A549 (cell line): ENCODE measurements at regions not wholly inside any gene's neighbourhood (a gene's known extent, or its start where the extent isn't known, plus 50 kb on each side); places are given as distances from the start of the nearest gene placed in this dataset.

Experiments used
- ATAC-seq, 2 experiments: fragments of 200-7000 bp in 1 of 2; fragments of >200 bp in 1 of 2; cut with Nextera tagmentation in 1 of 2; cut with Tn5 transposase in 1 of 2; 3 replicates each; pipeline versions ENCODE4 v1.8.0 to v1.9.1; 2018 to 2020; ENCODE audit warnings: mild to moderate bottlenecking in 1 of 2, moderate library complexity in 1 of 2
- CTCF ChIA-PET: fragments of 300-600 bp; sonication (Branson Sonifier 250); formaldehyde crosslinking; extraction: SDS; loops from one replicate; lab custom pipeline; 2021; ENCODE audit warnings: antibody characterized with exemption, inconsistent platforms; lab: Yijun Ruan, JAX
- POLR2A ChIA-PET: fragments of 350-600 bp; formaldehyde crosslinking; extraction: SDS; loops from one replicate; lab custom pipeline; 2021; ENCODE audit warnings: antibody characterized with exemption, inconsistent platforms; lab: Yijun Ruan, JAX
- DNase-seq, 2 experiments: peaks; one replicate each; pipeline versions ENCODE4 v3.0.0 to v3.0.0-alpha.2; 2011 to 2016; ENCODE audit warnings: low read depth in 1 of 2, low spot score in 1 of 2
- FAIRE-seq: peaks from 2 replicates; lab custom pipeline; 2011; peaks lifted over from hg19 to GRCh38; lab: Jason Lieb, UNC
- H3K27ac ChIP-seq, 2 experiments: fragments of >200 bp; sonication (Bioruptor Twin); formaldehyde crosslinking; 3 replicates each; pipeline ENCODE4 v1.5.1; 2016 to 2017
- H3K4me1 ChIP-seq: fragments of >200 bp; sonication (Bioruptor Twin); formaldehyde crosslinking; 3 replicates; pipeline ENCODE4 v1.6.1; 2016
- H3K4me2 ChIP-seq: fragments of >200 bp; sonication (Bioruptor Twin); formaldehyde crosslinking; 3 replicates; pipeline ENCODE4 v1.6.1; 2016
- H3K4me3 ChIP-seq: fragments of >200 bp; sonication (Bioruptor Twin); formaldehyde crosslinking; 3 replicates; pipeline ENCODE4 v1.5.1; 2016
- H3K9me3 ChIP-seq: fragments of >200 bp; sonication (Bioruptor Twin); formaldehyde crosslinking; 3 replicates; pipeline ENCODE4 v1.6.1; 2016
- ATOH8 ChIP-seq: fragments of 250-450 bp; sonication (Bioruptor Pico); IDR thresholded peaks from 2 replicates; pipeline ENCODE4 v1.5.0; 2020; ENCODE audit warnings: low read depth, mild to moderate bottlenecking, moderate library complexity
- BHLHE40 ChIP-seq: IDR thresholded peaks from 2 replicates; pipeline ENCODE4 v1.6.1; 2012; ENCODE audit warnings: low read depth, low read length, inconsistent platforms
- CBX2 ChIP-seq: fragments of 200-600 bp; sonication (generic); IDR thresholded peaks from 2 replicates; pipeline ENCODE4 v1.6.1; 2016; ENCODE audit warnings: low read depth, mild to moderate bottlenecking, borderline replicate concordance
- CEBPB ChIP-seq, 2 experiments: fragments of >200 bp in 1 of 2; sonication (Bioruptor Twin) in 1 of 2; formaldehyde crosslinking in 1 of 2; IDR thresholded peaks; 2 replicates each; pipeline ENCODE4 v1.6.1; 2012 to 2016
- CHD2 ChIP-seq: fragments of 150-350 bp; IDR thresholded peaks from 2 replicates; pipeline ENCODE4 v1.6.1; 2014; ENCODE audit warnings: low read length; ENCODE audit not compliant: partially characterized antibody
- CHD4 ChIP-seq: fragments of 200-600 bp; sonication (generic); IDR thresholded peaks from 2 replicates; pipeline ENCODE4 v1.6.1; 2016; ENCODE audit warnings: antibody characterized with exemption, mild to moderate bottlenecking, borderline replicate concordance
- CTCF ChIP-seq: fragments of >200 bp; sonication (Bioruptor Twin); formaldehyde crosslinking; IDR thresholded peaks from 3 replicates; pipeline ENCODE4 v1.5.1; 2016
- EHF ChIP-seq: fragments of 250-450 bp; sonication (Bioruptor Pico); IDR thresholded peaks from 2 replicates; pipeline ENCODE4 v1.5.0; 2020; ENCODE audit warnings: mild to moderate bottlenecking
- ELK1 ChIP-seq: fragments of 150-350 bp; IDR thresholded peaks from 2 replicates; pipeline ENCODE4 v1.6.1; 2014; ENCODE audit warnings: low read depth, mild to moderate bottlenecking, low read length
- FOSB ChIP-seq: fragments of 250-450 bp; sonication (Bioruptor Pico); IDR thresholded peaks from 2 replicates; pipeline ENCODE4 v1.5.0; 2020; ENCODE audit warnings: mild to moderate bottlenecking, moderate library complexity
- HDAC2 ChIP-seq: fragments of 200-600 bp; sonication (generic); IDR thresholded peaks from 2 replicates; pipeline ENCODE4 v1.6.1; 2016
- HES2 ChIP-seq: fragments of >200 bp; sonication (Bioruptor Twin); formaldehyde crosslinking; IDR thresholded peaks from 2 replicates; pipeline ENCODE4 v1.6.1; 2016
- HOXA7 ChIP-seq: fragments of 250-450 bp; sonication (Bioruptor Pico); IDR thresholded peaks from 2 replicates; pipeline ENCODE4 v1.5.0; 2020; ENCODE audit warnings: mild to moderate bottlenecking, moderate library complexity
- HOXB5 ChIP-seq: fragments of 250-450 bp; sonication (Bioruptor Pico); IDR thresholded peaks from 2 replicates; pipeline ENCODE4 v1.5.0; 2020; ENCODE audit warnings: mild to moderate bottlenecking, moderate library complexity
- JUN ChIP-seq, 2 experiments: fragments of >200 bp; sonication (Bioruptor Twin); formaldehyde crosslinking; IDR thresholded peaks; 2 replicates in 1 of 2; 3 replicates in 1 of 2; pipeline ENCODE4 v1.6.1; 2016 to 2017
- KDM1A ChIP-seq: fragments of 200-600 bp; sonication (generic); IDR thresholded peaks from 2 replicates; pipeline ENCODE4 v1.6.1; 2016; ENCODE audit warnings: low read depth, mild to moderate bottlenecking
- MAFK ChIP-seq: fragments of 450-650 bp; IDR thresholded peaks from 2 replicates; pipeline ENCODE4 v1.6.1; 2014; ENCODE audit not compliant: partially characterized antibody
- NR3C1 ChIP-seq: fragments of >200 bp; sonication (Bioruptor Twin); formaldehyde crosslinking; IDR thresholded peaks from 3 replicates; pipeline ENCODE4 v1.6.1; 2017
- RAD21 ChIP-seq, 2 experiments: fragments of >200 bp in 1 of 2; sonication (Bioruptor Twin) in 1 of 2; formaldehyde crosslinking in 1 of 2; IDR thresholded peaks in 1 of 2; conservative IDR thresholded peaks in 1 of 2; 2 replicates in 1 of 2; 3 replicates in 1 of 2; pipeline ENCODE4 v1.6.1; 2012 to 2018; ENCODE audit warnings: inconsistent platforms in 1 of 2
- REST ChIP-seq: fragments of 200-600 bp; sonication (generic); IDR thresholded peaks from 2 replicates; pipeline ENCODE4 v1.6.1; 2016; ENCODE audit warnings: antibody characterized with exemption, mild to moderate bottlenecking, moderate library complexity
- SMC3 ChIP-seq: fragments of >200 bp; sonication (Bioruptor Twin); formaldehyde crosslinking; IDR thresholded peaks from 3 replicates; pipeline ENCODE4 v1.6.1; 2018; ENCODE audit warnings: inconsistent platforms
- SREBF2 ChIP-seq: fragments of 450-650 bp; IDR thresholded peaks from 2 replicates; pipeline ENCODE4 v1.6.1; 2014; ENCODE audit warnings: mild to moderate bottlenecking, moderate library complexity
- ZC3H11A ChIP-seq: fragments of 450-650 bp; IDR thresholded peaks from 2 replicates; pipeline ENCODE4 v1.6.1; 2014; ENCODE audit warnings: antibody characterized with exemption, mild to moderate bottlenecking
- ZNF302 ChIP-seq: fragments of 250-450 bp; sonication (Bioruptor Pico); IDR thresholded peaks from 2 replicates; pipeline ENCODE4 v1.9.0; 2021; ENCODE audit warnings: inconsistent platforms, mild to moderate bottlenecking, moderate library complexity
- ZSCAN20 ChIP-seq: fragments of 250-450 bp; sonication (Bioruptor Pico); IDR thresholded peaks from 2 replicates; pipeline ENCODE4 v1.8.0; 2022; ENCODE audit warnings: mild to moderate bottlenecking, moderate library complexity
- WGBS: methylation state at CpG from one replicate; pipeline ENCODE4 v1.1.6; 2017; ENCODE audit errors: missing lambda C conversion rate; 5-methylcytosine and 5-hydroxymethylcytosine counted together

- no peak for TF ChIP-seq ZC3H11A
Observed at GRCh38 chr4:14924076-14924811, 78.0 kb upstream of the CPEB2 start (continued).

- Histone ChIP-seq H3K4me3 (no peak overlapping the region), H3K4me2 (no peak overlapping the region), H3K27ac (no peak overlapping the region), H3K9me3 (no peaks in the 10 kb centered on the region), H3K4me1 (no peaks in the 10 kb centered on the region)
- WGBS, result 53% methylated on average over 2 of the region's 3 CpGs
- ChIA-PET POLR2A (no interaction called here), CTCF (interaction anchor here (0.5 kb wide), 1 partner anchor 241 kb away, joined by 3 read pairs; no protein-coding TSS in a partner anchor)
- ATAC-seq (no peak), FAIRE-seq (no peak), DNase-seq (no peak)
- TF ChIP-seq ELK1, result no peak
- TF ChIP-seq FOSB (CRISPR knock-in tag), result no peak
- no peak for TF ChIP-seq SMC3
- no peak for TF ChIP-seq SREBF2
- TF ChIP-seq MAFK, result no peak
- TF ChIP-seq CEBPB (IDR thresholded peaks at IDR 0.05), result no peak
- no peak for TF ChIP-seq KDM1A
- no peak for TF ChIP-seq HOXB5 (CRISPR knock-in tag)
- no peak for TF ChIP-seq ZNF302
- TF ChIP-seq CTCF, result no peak
- no peak for TF ChIP-seq ZSCAN20 (CRISPR knock-in tag)
- TF ChIP-seq RAD21 (conservative IDR thresholded peaks at IDR 0.05 in 1 of 2, IDR thresholded peaks at IDR 0.05 in 1 of 2), result no peak
- no peak for TF ChIP-seq HDAC2
- TF ChIP-seq BHLHE40, result no peak
Observed at GRCh38 chr4:14924812-14925344, 77.4 kb upstream of the CPEB2 start.

- FAIRE-seq (no peak), ATAC-seq (no peak), DNase-seq (no peak)
- H3K4me1 ChIP-seq, result no peaks in the 10 kb centered on the region
- H3K9me3 ChIP-seq, result no peaks in the 10 kb centered on the region
- no peak overlapping the region for H3K4me3 ChIP-seq
- no peak overlapping the region for H3K27ac ChIP-seq
- TF ChIP-seq REST (no peak), ZSCAN20 (CRISPR knock-in tag) (no peak), CTCF (no peak), CBX2 (no peak), JUN (IDR thresholded peaks at IDR 0.05) (no peak), HES2 (no peak), EHF (CRISPR knock-in tag) (no peak), SMC3 (no peak), NR3C1 (no peak), ATOH8 (no peak), FOSB (CRISPR knock-in tag) (no peak), CHD4 (no peak), HOXA7 (no peak), CHD2 (no peak)
- CTCF ChIA-PET, result no interaction called here
- H3K4me2 ChIP-seq, result no peak overlapping the region
- POLR2A ChIA-PET, result no interaction called here
- 70% methylated on average over 5 of the region's 5 CpGs for WGBS
Observed at GRCh38 chr4:14925471-14925870, 76.8 kb upstream of the CPEB2 start.
